Neural crest cell (in vitro differentiated cells): ENCODE measurements at regions not wholly inside any gene's neighbourhood (a gene's known extent, or its start where the extent isn't known, plus 50 kb on each side); places are given as distances from the start of the nearest gene placed in this dataset.
A peak's percentile ranks its signal among the peaks of the same experiment; 100 is the strongest.
"Not testable (repeated sequence)": the region's sequence is repeated elsewhere in the genome, so short reads cannot be mapped to it uniquely, and the experiment has no call there.

Source experiments
- DNase-seq: peaks from one replicate; pipeline ENCODE4 v3.0.0; 2021; ENCODE audit warnings: low read depth, mixed read lengths, low spot score
- H3K27ac Mint-ChIP-seq: one replicate; pipeline ENCODE4 v1.8.0; 2021; ENCODE audit warnings: mild to moderate bottlenecking, mixed read lengths; ENCODE audit not compliant: unreplicated experiment
- H3K27me3 Mint-ChIP-seq: 2 replicates; pipeline ENCODE4 v1.8.0; 2021; ENCODE audit warnings: low read depth, mild to moderate bottlenecking, mixed read lengths
- H3K36me3 Mint-ChIP-seq: 2 replicates; pipeline ENCODE4 v1.8.0; 2021; ENCODE audit warnings: low read depth, mild to moderate bottlenecking, mixed read lengths
- H3K4me1 Mint-ChIP-seq: 2 replicates; pipeline ENCODE4 v1.8.0; 2021; ENCODE audit warnings: mixed read lengths
- H3K4me3 Mint-ChIP-seq: one replicate; pipeline ENCODE4 v1.8.0; 2021; ENCODE audit warnings: mild to moderate bottlenecking, mixed read lengths
- H3K9me3 Mint-ChIP-seq: 2 replicates; pipeline ENCODE4 v1.8.0; 2021; ENCODE audit warnings: mixed read lengths
- CTCF ChIP-seq: fragments of 200-600 bp; sonication (generic); conservative IDR thresholded peaks from 2 replicates; pipeline ENCODE4 v1.5.0; 2021; ENCODE audit warnings: antibody characterized with exemption, mild to moderate bottlenecking

GRCh38 chr5:15365070-15365469, 134.9 kb upstream of the FBXL7 start:
- H3K27ac Mint-ChIP-seq, result no peak overlapping the region
- H3K27me3 Mint-ChIP-seq, result no peaks in the 10 kb centered on the region
- no peaks in the 10 kb centered on the region for H3K9me3 Mint-ChIP-seq
- H3K4me1 Mint-ChIP-seq, result peaks cover 27% of the 10 kb centered on the region
- no peak overlapping the region for H3K4me3 Mint-ChIP-seq
- peaks cover 2% of the 10 kb centered on the region for H3K36me3 Mint-ChIP-seq
- no peak for DNase-seq
- no peak for TF ChIP-seq CTCF

- DNase-seq, result no peak
Observed at GRCh38 chr5:15363601-15364000, 136.4 kb upstream of the FBXL7 start.

DNA sequence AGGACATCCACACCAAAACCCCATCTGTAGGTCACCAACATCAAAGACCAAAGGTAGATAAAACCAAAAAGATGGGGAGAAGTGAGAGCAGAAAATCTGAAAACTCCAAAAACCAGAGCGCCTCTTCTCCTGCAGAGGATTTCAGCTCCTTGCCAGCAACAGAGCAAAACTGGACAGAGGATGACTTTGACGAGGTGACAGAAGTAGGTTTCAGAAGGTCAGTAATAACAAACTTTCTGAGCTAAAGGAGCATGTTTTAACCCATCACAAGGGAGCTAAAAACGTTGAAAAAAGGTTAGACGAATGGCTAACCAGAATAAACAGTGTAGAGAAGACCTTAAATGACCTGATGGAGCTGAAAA, 142.9 kb upstream of the FBXL7 start:
- not testable (repeated sequence) for H3K4me3 Mint-ChIP-seq, H3K27me3 Mint-ChIP-seq, DNase-seq, H3K36me3 Mint-ChIP-seq, H3K4me1 Mint-ChIP-seq, H3K9me3 Mint-ChIP-seq, H3K27ac Mint-ChIP-seq

More at GRCh38 chr5:15363601-15364000, 136.4 kb upstream of the FBXL7 start:
- H3K4me1 Mint-ChIP-seq, result peaks cover 27% of the 10 kb centered on the region
- TF ChIP-seq CTCF, result no peak
- no peaks in the 10 kb centered on the region for H3K9me3 Mint-ChIP-seq
- H3K4me3 Mint-ChIP-seq, result peak overlapping the region; percentile 42
- peaks cover 8% of the 10 kb centered on the region for H3K36me3 Mint-ChIP-seq
- H3K27ac Mint-ChIP-seq, result peak overlapping the region; percentile 17
- H3K27me3 Mint-ChIP-seq, result peaks cover 4% of the 10 kb centered on the region

GRCh38 chr5:15356308-15357091, 143.5 kb upstream of the FBXL7 start:
- DNase-seq, H3K27me3 Mint-ChIP-seq, H3K36me3 Mint-ChIP-seq: not testable (repeated sequence)

GRCh38 chr5:15354021-15354420, 146.0 kb upstream of the FBXL7 start:
- H3K4me1 Mint-ChIP-seq, result peaks cover 5% of the 10 kb centered on the region
- peaks cover 6% of the 10 kb centered on the region for H3K27me3 Mint-ChIP-seq

More at GRCh38 chr5:15356308-15357091, 143.5 kb upstream of the FBXL7 start:
- H3K27ac Mint-ChIP-seq, H3K9me3 Mint-ChIP-seq, H3K4me1 Mint-ChIP-seq, H3K4me3 Mint-ChIP-seq: not testable (repeated sequence)

GRCh38 chr5:15353086-15353645, 146.8 kb upstream of the FBXL7 start:
- H3K9me3 Mint-ChIP-seq, result no peaks in the 10 kb centered on the region
- DNase-seq, result no peak
- peaks cover 5% of the 10 kb centered on the region for H3K4me1 Mint-ChIP-seq
- no peak overlapping the region for H3K27ac Mint-ChIP-seq
- no peaks in the 10 kb centered on the region for H3K36me3 Mint-ChIP-seq
- H3K4me3 Mint-ChIP-seq, result no peak overlapping the region
- no peak for TF ChIP-seq CTCF
- H3K27me3 Mint-ChIP-seq, result peaks cover 2% of the 10 kb centered on the region

More at GRCh38 chr5:15354021-15354420, 146.0 kb upstream of the FBXL7 start:
- no peak for TF ChIP-seq CTCF
- peaks cover 4% of the 10 kb centered on the region for H3K36me3 Mint-ChIP-seq
- no peak overlapping the region for H3K27ac Mint-ChIP-seq
- no peak for DNase-seq
- no peaks in the 10 kb centered on the region for H3K9me3 Mint-ChIP-seq
- H3K4me3 Mint-ChIP-seq, result no peak overlapping the region
